ENCODE measurements at regions not wholly inside any gene's neighbourhood (a gene's known extent, or its start where the extent isn't known, plus 50 kb on each side); places are given as distances from the start of the nearest gene placed in this dataset.

- H3K36me3 ChIP-seq (ENCODE audit: control insufficient read depth in 2 of 2, insufficient read depth in 1 of 2, low read length in 2 of 2), result no peaks in the 10 kb centered on the region; a peak in 1 of 3 replicates
- no peak overlapping the region for H3K27ac ChIP-seq (ENCODE audit: extremely low read depth, low read depth, low read length)
- TF ChIP-seq ZNF585B (tag by site-specific recombination; IDR thresholded peaks at IDR 0.05), result no peak
- no peak for TF ChIP-seq ZNF621 (tag by site-specific recombination; IDR thresholded peaks at IDR 0.05)
- no peak for TF ChIP-seq BCL11B (tag by site-specific recombination; IDR thresholded peaks at IDR 0.05; ENCODE audit: low read depth)
- TF ChIP-seq ZNF544 (tag by site-specific recombination; IDR thresholded peaks at IDR 0.05), result no peak
- TF ChIP-seq ZNF843 (tag by site-specific recombination; IDR thresholded peaks at IDR 0.05), result no peak
- TF ChIP-seq ZBTB17 (tag by site-specific recombination; IDR thresholded peaks at IDR 0.05), result peak; percentile 57; the same call in 1 of the 2 replicates
- no peak for TF ChIP-seq ZSCAN23 (tag by site-specific recombination; IDR thresholded peaks at IDR 0.05)
- TF ChIP-seq ZNF155 (tag by site-specific recombination; IDR thresholded peaks at IDR 0.05), result no peak
- TF ChIP-seq ZNF366 (tag by site-specific recombination; conservative IDR thresholded peaks at IDR 0.05), result peak; percentile 88
- no peak overlapping the region for H3K4me3 ChIP-seq (ENCODE audit: low read depth, low read length)
- no peaks in the 10 kb centered on the region for H3K4me1 ChIP-seq (ENCODE audit: control insufficient read depth, insufficient read depth, low read length)
- H3K9me3 ChIP-seq (ENCODE audit: control insufficient read depth, insufficient read depth, low read depth, low read length), result no peaks in the 10 kb centered on the region
- ChIA-PET POLR2A (no interaction called here), CTCF (no interaction called here)
Observed at GRCh38 chr10:6345404-6345803, 142.7 kb downstream of the PFKFB3 start.

GRCh38 chr10:6346631-6347030 lies 143.9 kb downstream of the PFKFB3 start:
- no peaks in the 10 kb centered on the region; a peak in 1 of 3 replicates for H3K36me3 ChIP-seq (ENCODE audit: control insufficient read depth in 2 of 2, insufficient read depth in 1 of 2, low read length in 2 of 2)
- POLR2A ChIA-PET, result no interaction called here
- no peak overlapping the region for H3K27ac ChIP-seq (ENCODE audit: extremely low read depth, low read depth, low read length)
- CTCF ChIA-PET, result interaction anchor here (0.6 kb wide), 3 partner anchors 52 to 216 kb away, joined by 3 to 7 read pairs (median 4); no protein-coding TSS in a partner anchor
- no peaks in the 10 kb centered on the region for H3K4me1 ChIP-seq (ENCODE audit: control insufficient read depth, insufficient read depth, low read length)
- no peak overlapping the region for H3K4me3 ChIP-seq (ENCODE audit: low read depth, low read length)
- TF ChIP-seq ZNF521 (tag by site-specific recombination; IDR thresholded peaks at IDR 0.05), result no peak
- no peak for TF ChIP-seq ZNF324 (tag by site-specific recombination; IDR thresholded peaks at IDR 0.05)
- TF ChIP-seq RBAK (tag by site-specific recombination; IDR thresholded peaks at IDR 0.05), result no peak
- no peak for TF ChIP-seq YY1 (tag by site-specific recombination; IDR thresholded peaks at IDR 0.05)
- TF ChIP-seq KLF17 (tag by site-specific recombination; IDR thresholded peaks at IDR 0.05), result no peak
- TF ChIP-seq ZNF404 (tag by site-specific recombination; IDR thresholded peaks at IDR 0.05), result no peak
- TF ChIP-seq OSR2 (tag by site-specific recombination; IDR thresholded peaks at IDR 0.05), result no peak
- TF ChIP-seq ZNF341 (tag by site-specific recombination; IDR thresholded peaks at IDR 0.05; ENCODE audit: low read depth), result no peak
- TF ChIP-seq ZNF433 (tag by site-specific recombination; IDR thresholded peaks at IDR 0.05; ENCODE audit: low read depth), result no peak
- TF ChIP-seq ZNF768 (tag by site-specific recombination; IDR thresholded peaks at IDR 0.05), result no peak
- TF ChIP-seq ZNF394 (tag by site-specific recombination; IDR thresholded peaks at IDR 0.05; ENCODE audit: borderline replicate concordance), result no peak
- TF ChIP-seq KLF16 (tag by site-specific recombination; IDR thresholded peaks at IDR 0.05), result no peak
- TF ChIP-seq ZNF423 (tag by site-specific recombination; IDR thresholded peaks at IDR 0.05), result no peak
- TF ChIP-seq IKZF3 (tag by site-specific recombination; IDR thresholded peaks at IDR 0.05), result no peak
- no peak for TF ChIP-seq PBX3 (CRISPR knock-in tag; IDR thresholded peaks at IDR 0.05)
- no peak for TF ChIP-seq ZNF785 (tag by site-specific recombination; IDR thresholded peaks at IDR 0.05)
- no peak for TF ChIP-seq ZNF133 (tag by site-specific recombination; IDR thresholded peaks at IDR 0.05)
- TF ChIP-seq ZNF148 (tag by site-specific recombination; IDR thresholded peaks at IDR 0.05; ENCODE audit: borderline replicate concordance), result no peak
- no peak for TF ChIP-seq ZNF555 (tag by site-specific recombination; conservative IDR thresholded peaks at IDR 0.05)
- TF ChIP-seq SETDB1 (IDR thresholded peaks at IDR 0.05; ENCODE audit: insufficient read length, low read length), result no peak
- H3K9me3 ChIP-seq (ENCODE audit: control insufficient read depth, insufficient read depth, low read depth, low read length), result no peaks in the 10 kb centered on the region

Data from HEK293 (cell line).